ENCODE measurements at regions not wholly inside any gene's neighbourhood (a gene's known extent, or its start where the extent isn't known, plus 50 kb on each side); places are given as distances from the start of the nearest gene placed in this dataset.

GRCh38 chr2:5234563-5234962 is 457.6 kb upstream of the SOX11 start:
- H3K9me3 ChIP-seq (ENCODE audit: control insufficient read depth, insufficient read depth, low read depth, low read length) = no peaks in the 10 kb centered on the region
- H3K9ac ChIP-seq (ENCODE audit: low read length) = no peak overlapping the region
- no peak overlapping the region for H3K4me3 ChIP-seq (ENCODE audit: low read depth, low read length)
- no peaks in the 10 kb centered on the region for H3K36me3 ChIP-seq (ENCODE audit: control insufficient read depth, insufficient read depth, low read length)
- no peaks in the 10 kb centered on the region for H3K27me3 ChIP-seq (ENCODE audit: control insufficient read depth, insufficient read depth, low read length)
- H3K27ac ChIP-seq (ENCODE audit: low read depth, low read length) = no peak overlapping the region
- no peaks in the 10 kb centered on the region for H3K4me1 ChIP-seq (ENCODE audit: control insufficient read depth, insufficient read depth, low read length)

- Histone ChIP-seq H3K4me1 (ENCODE audit: control insufficient read depth, insufficient read depth, low read length) (no peaks in the 10 kb centered on the region), H3K9ac (ENCODE audit: low read length) (no peak overlapping the region), H3K27ac (ENCODE audit: low read depth, low read length) (no peak overlapping the region), H3K4me3 (ENCODE audit: low read depth, low read length) (no peak overlapping the region), H3K27me3 (ENCODE audit: control insufficient read depth, insufficient read depth, low read length) (no peaks in the 10 kb centered on the region), H3K36me3 (ENCODE audit: control insufficient read depth, insufficient read depth, low read length) (no peaks in the 10 kb centered on the region), H3K9me3 (ENCODE audit: control insufficient read depth, insufficient read depth, low read depth, low read length) (no peaks in the 10 kb centered on the region)
Observed at GRCh38 chr2:5235701-5236100, 456.5 kb upstream of the SOX11 start.

- Histone ChIP-seq H3K4me1 (ENCODE audit: control insufficient read depth, insufficient read depth, low read length) (no peaks in the 10 kb centered on the region), H3K4me3 (ENCODE audit: low read depth, low read length) (no peak overlapping the region), H3K9me3 (ENCODE audit: control insufficient read depth, insufficient read depth, low read depth, low read length) (no peaks in the 10 kb centered on the region), H3K27ac (ENCODE audit: low read depth, low read length) (no peak overlapping the region), H3K9ac (ENCODE audit: low read length) (no peak overlapping the region), H3K27me3 (ENCODE audit: control insufficient read depth, insufficient read depth, low read length) (no peaks in the 10 kb centered on the region), H3K36me3 (ENCODE audit: control insufficient read depth, insufficient read depth, low read length) (no peaks in the 10 kb centered on the region)
Observed at GRCh38 chr2:5236249-5236648, 455.9 kb upstream of the SOX11 start.

- no peak overlapping the region for H3K4me3 ChIP-seq (ENCODE audit: low read depth, low read length)
- H3K9me3 ChIP-seq (ENCODE audit: control insufficient read depth, insufficient read depth, low read depth, low read length) = no peaks in the 10 kb centered on the region
- H3K27me3 ChIP-seq (ENCODE audit: control insufficient read depth, insufficient read depth, low read length) = no peaks in the 10 kb centered on the region
- H3K9ac ChIP-seq (ENCODE audit: low read length) = no peak overlapping the region
- no peak overlapping the region for H3K27ac ChIP-seq (ENCODE audit: low read depth, low read length)
- no peaks in the 10 kb centered on the region for H3K4me1 ChIP-seq (ENCODE audit: control insufficient read depth, insufficient read depth, low read length)
- H3K36me3 ChIP-seq (ENCODE audit: control insufficient read depth, insufficient read depth, low read length) = no peaks in the 10 kb centered on the region
Observed at GRCh38 chr2:5242751-5243150, 449.4 kb upstream of the SOX11 start.

- Histone ChIP-seq H3K9ac (ENCODE audit: low read length) (no peak overlapping the region), H3K27ac (ENCODE audit: low read depth, low read length) (no peak overlapping the region; the same call in 1 of the 2 replicates), H3K4me1 (ENCODE audit: control insufficient read depth, insufficient read depth, low read length) (peaks cover 16% of the 10 kb centered on the region), H3K9me3 (ENCODE audit: control insufficient read depth, insufficient read depth, low read depth, low read length) (peaks cover 10% of the 10 kb centered on the region; the same call in 1 of the 2 replicates), H3K27me3 (ENCODE audit: control insufficient read depth, insufficient read depth, low read length) (no peaks in the 10 kb centered on the region), H3K36me3 (ENCODE audit: control insufficient read depth, insufficient read depth, low read length) (no peaks in the 10 kb centered on the region), H3K4me3 (ENCODE audit: low read depth, low read length) (no peak overlapping the region)
Observed at GRCh38 chr2:5250482-5250881, 441.7 kb upstream of the SOX11 start.

GRCh38 chr2:5253263-5253662 is 438.9 kb upstream of the SOX11 start:
- Histone ChIP-seq H3K9me3 (ENCODE audit: control insufficient read depth, insufficient read depth, low read depth, low read length) (peaks cover 19% of the 10 kb centered on the region), H3K36me3 (ENCODE audit: control insufficient read depth, insufficient read depth, low read length) (no peaks in the 10 kb centered on the region), H3K4me3 (ENCODE audit: low read depth, low read length) (no peak overlapping the region), H3K27ac (ENCODE audit: low read depth, low read length) (no peak overlapping the region), H3K27me3 (ENCODE audit: control insufficient read depth, insufficient read depth, low read length) (no peaks in the 10 kb centered on the region), H3K4me1 (ENCODE audit: control insufficient read depth, insufficient read depth, low read length) (peaks cover 16% of the 10 kb centered on the region), H3K9ac (ENCODE audit: low read length) (no peak overlapping the region)

- Histone ChIP-seq H3K9ac (ENCODE audit: low read length) (no peak overlapping the region), H3K36me3 (ENCODE audit: control insufficient read depth, insufficient read depth, low read length) (no peaks in the 10 kb centered on the region), H3K9me3 (ENCODE audit: control insufficient read depth, insufficient read depth, low read depth, low read length) (peaks cover 21% of the 10 kb centered on the region), H3K27ac (ENCODE audit: low read depth, low read length) (no peak overlapping the region), H3K27me3 (ENCODE audit: control insufficient read depth, insufficient read depth, low read length) (no peaks in the 10 kb centered on the region), H3K4me3 (ENCODE audit: low read depth, low read length) (no peak overlapping the region), H3K4me1 (ENCODE audit: control insufficient read depth, insufficient read depth, low read length) (peaks cover 6% of the 10 kb centered on the region)
Observed at GRCh38 chr2:5254791-5255332, 437.3 kb upstream of the SOX11 start.

DNA sequence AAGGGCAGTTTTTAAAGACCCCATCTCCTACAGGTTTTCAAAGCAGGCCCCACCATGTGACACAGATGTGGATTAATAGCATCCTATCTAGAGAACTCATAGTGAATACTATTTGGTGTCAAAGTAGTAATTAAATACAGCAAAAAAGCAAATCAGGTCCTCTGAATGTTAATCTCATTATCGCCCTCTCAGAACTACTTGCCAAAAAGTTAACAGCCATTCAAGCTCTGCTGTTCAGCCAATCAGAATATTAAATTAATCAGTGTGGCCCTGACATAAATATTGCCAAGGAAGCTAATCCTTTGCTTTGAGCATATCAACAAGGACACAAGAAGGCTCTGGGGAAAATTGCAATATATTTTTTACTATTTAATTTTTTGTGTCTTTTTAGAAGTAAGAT is 428.9 kb upstream of the SOX11 start:
- Histone ChIP-seq H3K4me1 (ENCODE audit: control insufficient read depth, insufficient read depth, low read length) (no peaks in the 10 kb centered on the region), H3K4me3 (ENCODE audit: low read depth, low read length) (no peak overlapping the region), H3K27ac (ENCODE audit: low read depth, low read length) (no peak overlapping the region), H3K9ac (ENCODE audit: low read length) (no peak overlapping the region), H3K27me3 (ENCODE audit: control insufficient read depth, insufficient read depth, low read length) (no peaks in the 10 kb centered on the region), H3K36me3 (ENCODE audit: control insufficient read depth, insufficient read depth, low read length) (no peaks in the 10 kb centered on the region), H3K9me3 (ENCODE audit: control insufficient read depth, insufficient read depth, low read depth, low read length) (peaks cover 2% of the 10 kb centered on the region; the same call in 1 of the 2 replicates)

- H3K4me1 ChIP-seq (ENCODE audit: control insufficient read depth, insufficient read depth, low read length) = no peaks in the 10 kb centered on the region
- H3K27ac ChIP-seq (ENCODE audit: low read depth, low read length) = no peak overlapping the region
- H3K4me3 ChIP-seq (ENCODE audit: low read depth, low read length) = no peak overlapping the region
- no peaks in the 10 kb centered on the region for H3K27me3 ChIP-seq (ENCODE audit: control insufficient read depth, insufficient read depth, low read length)
- H3K9me3 ChIP-seq (ENCODE audit: control insufficient read depth, insufficient read depth, low read depth, low read length) = no peaks in the 10 kb centered on the region
- H3K9ac ChIP-seq (ENCODE audit: low read length) = no peak overlapping the region
- no peaks in the 10 kb centered on the region for H3K36me3 ChIP-seq (ENCODE audit: control insufficient read depth, insufficient read depth, low read length)
Observed at GRCh38 chr2:5264361-5264760, 427.8 kb upstream of the SOX11 start.

GRCh38 chr2:5285061-5285460 is 407.1 kb upstream of the SOX11 start:
- Histone ChIP-seq H3K27me3 (ENCODE audit: control insufficient read depth, insufficient read depth, low read length) (no peaks in the 10 kb centered on the region), H3K36me3 (ENCODE audit: control insufficient read depth, insufficient read depth, low read length) (no peaks in the 10 kb centered on the region), H3K9me3 (ENCODE audit: control insufficient read depth, insufficient read depth, low read depth, low read length) (no peaks in the 10 kb centered on the region), H3K4me1 (ENCODE audit: control insufficient read depth, insufficient read depth, low read length) (no peaks in the 10 kb centered on the region), H3K27ac (ENCODE audit: low read depth, low read length) (no peak overlapping the region), H3K9ac (ENCODE audit: low read length) (no peak overlapping the region), H3K4me3 (ENCODE audit: low read depth, low read length) (no peak overlapping the region)

GRCh38 chr2:5285872-5286769 is 406.1 kb upstream of the SOX11 start:
- Histone ChIP-seq H3K9me3 (ENCODE audit: control insufficient read depth, insufficient read depth, low read depth, low read length) (no peaks in the 10 kb centered on the region), H3K4me3 (ENCODE audit: low read depth, low read length) (no peak overlapping the region), H3K9ac (ENCODE audit: low read length) (no peak overlapping the region), H3K36me3 (ENCODE audit: control insufficient read depth, insufficient read depth, low read length) (no peaks in the 10 kb centered on the region), H3K27me3 (ENCODE audit: control insufficient read depth, insufficient read depth, low read length) (no peaks in the 10 kb centered on the region), H3K27ac (ENCODE audit: low read depth, low read length) (no peak overlapping the region), H3K4me1 (ENCODE audit: control insufficient read depth, insufficient read depth, low read length) (no peaks in the 10 kb centered on the region)

Data from HUES6 (cell line).